GM23338 (cell line): ENCODE measurements at regions not wholly inside any gene's neighbourhood (a gene's known extent, or its start where the extent isn't known, plus 50 kb on each side); places are given as distances from the start of the nearest gene placed in this dataset.

ENCODE experiments used
- ATAC-seq: fragments of 200-7000 bp; cut with Tn5 transposase; 3 replicates; pipeline ENCODE4 v1.9.1; 2020
- DNase-seq: peaks from one replicate; pipeline ENCODE4 v3.0.0-alpha.2; 2015; ENCODE audit warnings: low spot score
- H2AFZ ChIP-seq: fragments of 200-600 bp; sonication (generic); 2 replicates; pipeline ENCODE4 v1.8.0; 2016; ENCODE audit warnings: antibody characterized with exemption, mild to moderate bottlenecking, moderate library complexity
- H3F3A ChIP-seq: fragments of 200-600 bp; sonication (generic); replicated peaks from 2 replicates; pipeline ENCODE4 v1.8.0; 2017; ENCODE audit warnings: antibody characterized with exemption, mixed run types, low read depth
- H3K27ac ChIP-seq: fragments of 200-600 bp; sonication (generic); 2 replicates; pipeline ENCODE4 v1.6.1; 2016; ENCODE audit warnings: low read depth
- H3K27me3 ChIP-seq: fragments of 200-600 bp; sonication (generic); 2 replicates; pipeline ENCODE4 v1.8.0; 2016; ENCODE audit warnings: mild to moderate bottlenecking, mixed run types, moderate library complexity; ENCODE audit not compliant: insufficient read depth
- H3K36me3 ChIP-seq: fragments of 200-600 bp; sonication (generic); 2 replicates; pipeline ENCODE4 v1.8.0; 2016; ENCODE audit warnings: mild to moderate bottlenecking; ENCODE audit not compliant: insufficient read depth
- H3K4me1 ChIP-seq: fragments of 200-600 bp; sonication (generic); 2 replicates; pipeline ENCODE4 v1.8.0; 2016; ENCODE audit warnings: mild to moderate bottlenecking, moderate library complexity; ENCODE audit not compliant: insufficient read depth
- H3K4me2 ChIP-seq: fragments of 200-600 bp; sonication (generic); 2 replicates; pipeline ENCODE4 v1.7.1; 2017; ENCODE audit warnings: mixed run types
- H3K4me3 ChIP-seq: fragments of 200-600 bp; sonication (generic); 2 replicates; pipeline ENCODE4 v1.6.1; 2016; ENCODE audit warnings: mixed run types
- H3K79me2 ChIP-seq: fragments of 200-600 bp; sonication (generic); replicated peaks from 2 replicates; pipeline ENCODE4 v1.8.0; 2017; ENCODE audit warnings: mild to moderate bottlenecking; ENCODE audit not compliant: insufficient read depth
- H3K9me2 ChIP-seq: fragments of 200-600 bp; sonication (generic); 2 replicates; pipeline ENCODE4 v1.8.0; 2017; ENCODE audit not compliant: insufficient read depth
- H4K20me1 ChIP-seq: fragments of 200-600 bp; sonication (generic); replicated peaks from 2 replicates; pipeline ENCODE4 v1.8.0; 2017; ENCODE audit warnings: mild to moderate bottlenecking; ENCODE audit not compliant: insufficient read depth
- H3K27ac Mint-ChIP-seq: 2 replicates; pipeline ENCODE4 v1.8.0; 2020; ENCODE audit warnings: inconsistent platforms, mild to moderate bottlenecking, moderate library complexity, mixed read lengths
- H3K27me3 Mint-ChIP-seq: 3 replicates; pipeline ENCODE4 v1.8.0; 2022; ENCODE audit warnings: low read depth, mild to moderate bottlenecking, moderate library complexity, mixed read lengths, inconsistent platforms; ENCODE audit not compliant: insufficient read depth, poor library complexity
- H3K36me3 Mint-ChIP-seq: 3 replicates; pipeline ENCODE4 v1.8.0; 2021; ENCODE audit warnings: low read depth, mild to moderate bottlenecking, inconsistent platforms, moderate library complexity, mixed read lengths
- H3K4me1 Mint-ChIP-seq: 3 replicates; pipeline ENCODE4 v1.8.0; 2020; ENCODE audit warnings: mild to moderate bottlenecking, inconsistent platforms, mixed read lengths
- H3K4me3 Mint-ChIP-seq: 3 replicates; pipeline ENCODE4 v1.8.0; 2021; ENCODE audit warnings: moderate library complexity, mild to moderate bottlenecking, inconsistent platforms, mixed read lengths
- H3K9me3 Mint-ChIP-seq: 3 replicates; pipeline ENCODE4 v1.8.0; 2020; ENCODE audit warnings: moderate library complexity, mild to moderate bottlenecking, inconsistent platforms, mixed read lengths
- CREB1 ChIP-seq: fragments of 250-450 bp; sonication (Bioruptor Pico); IDR thresholded peaks from 2 replicates; pipeline ENCODE4 v1.5.0; 2020; ENCODE audit warnings: low read depth, mild to moderate bottlenecking, moderate library complexity
- CTCF ChIP-seq, 2 experiments: fragments of 200-600 bp in 1 of 2; sonication (generic) in 1 of 2; conservative IDR thresholded peaks; 2 replicates each; pipeline versions ENCODE4 v1.5.1 to v1.6.1; 2016 to 2017; ENCODE audit warnings: antibody characterized with exemption in 2 of 2, low read depth in 2 of 2, mild to moderate bottlenecking in 2 of 2, moderate library complexity in 1 of 2
- EZH2phosphoT487 ChIP-seq: fragments of 200-600 bp; sonication (generic); IDR thresholded peaks from one replicate; pipeline ENCODE4 v1.8.1; 2018; ENCODE audit warnings: antibody characterized with exemption; ENCODE audit not compliant: unreplicated experiment
- JUNB ChIP-seq: IDR thresholded peaks from one replicate; pipeline ENCODE4 v1.6.1; 2016; ENCODE audit warnings: antibody characterized with exemption; ENCODE audit not compliant: unreplicated experiment
- NANOG ChIP-seq: IDR thresholded peaks from 2 replicates; pipeline ENCODE4 v1.6.1; 2016; ENCODE audit warnings: antibody characterized with exemption, borderline replicate concordance
- POLR2AphosphoS5 ChIP-seq: IDR thresholded peaks from 2 replicates; pipeline ENCODE4 v1.6.1; 2016; ENCODE audit warnings: antibody characterized with exemption, low read depth
- STAT1 ChIP-seq: IDR thresholded peaks from one replicate; pipeline ENCODE4 v1.6.1; 2016; ENCODE audit warnings: antibody characterized with exemption; ENCODE audit not compliant: unreplicated experiment
- ZNF114 ChIP-seq: fragments of 250-450 bp; sonication (Bioruptor Pico); IDR thresholded peaks from 2 replicates; pipeline ENCODE4 v1.5.0; 2020; ENCODE audit warnings: mild to moderate bottlenecking, moderate library complexity
- ZNF331 ChIP-seq: fragments of 250-450 bp; sonication (Bioruptor Pico); IDR thresholded peaks from 2 replicates; pipeline ENCODE4 v1.5.0; 2020; ENCODE audit warnings: low read depth, mild to moderate bottlenecking, moderate library complexity
- TF ChIP-seq, protein P1 (sequence below): fragments of 250-450 bp; sonication (Bioruptor Pico); IDR thresholded peaks from 2 replicates; pipeline ENCODE4 v1.5.0; 2020; ENCODE audit warnings: mild to moderate bottlenecking, moderate library complexity
- TF ChIP-seq, protein P2 (sequence below): IDR thresholded peaks from one replicate; pipeline ENCODE4 v1.6.1; 2018; ENCODE audit warnings: antibody characterized with exemption; ENCODE audit not compliant: unreplicated experiment

- Mint-ChIP-seq H3K36me3 (no peaks in the 10 kb centered on the region), H3K27me3 (no peaks in the 10 kb centered on the region), H3K4me3 (no peak overlapping the region), H3K9me3 (no peaks in the 10 kb centered on the region; the same call in 1 of the 3 replicates), H3K27ac (no peak overlapping the region), H3K4me1 (no peaks in the 10 kb centered on the region)
- H3K4me3 ChIP-seq: no peak overlapping the region
- no peaks in the 10 kb centered on the region for H3K79me2 ChIP-seq
- no peaks in the 10 kb centered on the region for H3F3A ChIP-seq
- H4K20me1 ChIP-seq: no peaks in the 10 kb centered on the region
- no peak overlapping the region for H3K27ac ChIP-seq
- H3K27me3 ChIP-seq: no peaks in the 10 kb centered on the region
- TF ChIP-seq EZH2phosphoT487: no peak
- no peak for TF ChIP-seq JUNB
- DNase-seq (no peak), ATAC-seq (no peak)
- H3K4me2 ChIP-seq: no peak overlapping the region
- H3K4me1 ChIP-seq: no peaks in the 10 kb centered on the region
- no peaks in the 10 kb centered on the region for H3K9me2 ChIP-seq
- no peaks in the 10 kb centered on the region for H3K36me3 ChIP-seq
- no peak overlapping the region for H2AFZ ChIP-seq
These were observed 100.0 kb upstream of the DIPK2B start for GRCh38 chrX:45300638-45301037.

- H3K4me2 ChIP-seq: no peak overlapping the region
- no peaks in the 10 kb centered on the region for H3K79me2 ChIP-seq
- Mint-ChIP-seq H3K27me3 (no peaks in the 10 kb centered on the region), H3K9me3 (no peaks in the 10 kb centered on the region), H3K4me1 (no peaks in the 10 kb centered on the region), H3K27ac (no peak overlapping the region), H3K4me3 (no peak overlapping the region), H3K36me3 (no peaks in the 10 kb centered on the region)
- H3K27me3 ChIP-seq: no peaks in the 10 kb centered on the region
- H3K4me1 ChIP-seq: no peaks in the 10 kb centered on the region
- no peak overlapping the region for H3K27ac ChIP-seq
- no peaks in the 10 kb centered on the region for H3K36me3 ChIP-seq
- DNase-seq: no peak
- no peak overlapping the region for H3K4me3 ChIP-seq
- ATAC-seq: no peak
- no peaks in the 10 kb centered on the region for H4K20me1 ChIP-seq
- H3K9me2 ChIP-seq: no peaks in the 10 kb centered on the region
- H3F3A ChIP-seq: no peaks in the 10 kb centered on the region
- H2AFZ ChIP-seq: no peak overlapping the region
- TF ChIP-seq ZNF331 (CRISPR knock-in tag) (no peak), NANOG (no peak), CREB1 (CRISPR knock-in tag) (no peak), JUNB (no peak), ZNF114 (no peak), STAT1 (no peak), CTCF (conservative IDR thresholded peaks at IDR 0.05; ENCODE audit: low read depth in 2 of 2) (no peak), POLR2AphosphoS5 (no peak)
- TF ChIP-seq, protein P1, sequence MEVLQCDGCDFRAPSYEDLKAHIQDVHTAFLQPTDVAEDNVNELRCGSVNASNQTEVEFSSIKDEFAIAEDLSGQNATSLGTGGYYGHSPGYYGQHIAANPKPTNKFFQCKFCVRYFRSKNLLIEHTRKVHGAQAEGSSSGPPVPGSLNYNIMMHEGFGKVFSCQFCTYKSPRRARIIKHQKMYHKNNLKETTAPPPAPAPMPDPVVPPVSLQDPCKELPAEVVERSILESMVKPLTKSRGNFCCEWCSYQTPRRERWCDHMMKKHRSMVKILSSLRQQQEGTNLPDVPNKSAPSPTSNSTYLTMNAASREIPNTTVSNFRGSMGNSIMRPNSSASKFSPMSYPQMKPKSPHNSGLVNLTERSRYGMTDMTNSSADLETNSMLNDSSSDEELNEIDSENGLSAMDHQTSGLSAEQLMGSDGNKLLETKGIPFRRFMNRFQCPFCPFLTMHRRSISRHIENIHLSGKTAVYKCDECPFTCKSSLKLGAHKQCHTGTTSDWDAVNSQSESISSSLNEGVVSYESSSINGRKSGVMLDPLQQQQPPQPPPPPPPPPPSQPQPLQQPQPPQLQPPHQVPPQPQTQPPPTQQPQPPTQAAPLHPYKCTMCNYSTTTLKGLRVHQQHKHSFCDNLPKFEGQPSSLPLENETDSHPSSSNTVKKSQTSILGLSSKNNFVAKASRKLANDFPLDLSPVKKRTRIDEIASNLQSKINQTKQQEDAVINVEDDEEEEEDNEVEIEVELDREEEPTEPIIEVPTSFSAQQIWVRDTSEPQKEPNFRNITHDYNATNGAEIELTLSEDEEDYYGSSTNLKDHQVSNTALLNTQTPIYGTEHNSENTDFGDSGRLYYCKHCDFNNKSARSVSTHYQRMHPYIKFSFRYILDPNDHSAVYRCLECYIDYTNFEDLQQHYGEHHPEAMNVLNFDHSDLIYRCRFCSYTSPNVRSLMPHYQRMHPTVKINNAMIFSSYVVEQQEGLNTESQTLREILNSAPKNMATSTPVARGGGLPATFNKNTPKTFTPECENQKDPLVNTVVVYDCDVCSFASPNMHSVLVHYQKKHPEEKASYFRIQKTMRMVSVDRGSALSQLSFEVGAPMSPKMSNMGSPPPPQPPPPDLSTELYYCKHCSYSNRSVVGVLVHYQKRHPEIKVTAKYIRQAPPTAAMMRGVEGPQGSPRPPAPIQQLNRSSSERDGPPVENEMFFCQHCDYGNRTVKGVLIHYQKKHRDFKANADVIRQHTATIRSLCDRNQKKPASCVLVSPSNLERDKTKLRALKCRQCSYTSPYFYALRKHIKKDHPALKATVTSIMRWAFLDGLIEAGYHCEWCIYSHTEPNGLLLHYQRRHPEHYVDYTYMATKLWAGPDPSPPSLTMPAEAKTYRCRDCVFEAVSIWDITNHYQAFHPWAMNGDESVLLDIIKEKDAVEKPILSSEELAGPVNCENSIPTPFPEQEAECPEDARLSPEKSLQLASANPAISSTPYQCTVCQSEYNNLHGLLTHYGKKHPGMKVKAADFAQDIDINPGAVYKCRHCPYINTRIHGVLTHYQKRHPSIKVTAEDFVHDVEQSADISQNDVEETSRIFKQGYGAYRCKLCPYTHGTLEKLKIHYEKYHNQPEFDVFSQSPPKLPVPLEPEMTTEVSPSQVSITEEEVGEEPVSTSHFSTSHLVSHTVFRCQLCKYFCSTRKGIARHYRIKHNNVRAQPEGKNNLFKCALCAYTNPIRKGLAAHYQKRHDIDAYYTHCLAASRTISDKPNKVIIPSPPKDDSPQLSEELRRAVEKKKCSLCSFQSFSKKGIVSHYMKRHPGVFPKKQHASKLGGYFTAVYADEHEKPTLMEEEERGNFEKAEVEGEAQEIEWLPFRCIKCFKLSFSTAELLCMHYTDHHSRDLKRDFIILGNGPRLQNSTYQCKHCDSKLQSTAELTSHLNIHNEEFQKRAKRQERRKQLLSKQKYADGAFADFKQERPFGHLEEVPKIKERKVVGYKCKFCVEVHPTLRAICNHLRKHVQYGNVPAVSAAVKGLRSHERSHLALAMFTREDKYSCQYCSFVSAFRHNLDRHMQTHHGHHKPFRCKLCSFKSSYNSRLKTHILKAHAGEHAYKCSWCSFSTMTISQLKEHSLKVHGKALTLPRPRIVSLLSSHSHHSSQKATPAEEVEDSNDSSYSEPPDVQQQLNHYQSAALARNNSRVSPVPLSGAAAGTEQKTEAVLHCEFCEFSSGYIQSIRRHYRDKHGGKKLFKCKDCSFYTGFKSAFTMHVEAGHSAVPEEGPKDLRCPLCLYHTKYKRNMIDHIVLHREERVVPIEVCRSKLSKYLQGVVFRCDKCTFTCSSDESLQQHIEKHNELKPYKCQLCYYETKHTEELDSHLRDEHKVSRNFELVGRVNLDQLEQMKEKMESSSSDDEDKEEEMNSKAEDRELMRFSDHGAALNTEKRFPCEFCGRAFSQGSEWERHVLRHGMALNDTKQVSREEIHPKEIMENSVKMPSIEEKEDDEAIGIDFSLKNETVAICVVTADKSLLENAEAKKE (CRISPR knock-in tag): no peak
- TF ChIP-seq, protein P2, sequence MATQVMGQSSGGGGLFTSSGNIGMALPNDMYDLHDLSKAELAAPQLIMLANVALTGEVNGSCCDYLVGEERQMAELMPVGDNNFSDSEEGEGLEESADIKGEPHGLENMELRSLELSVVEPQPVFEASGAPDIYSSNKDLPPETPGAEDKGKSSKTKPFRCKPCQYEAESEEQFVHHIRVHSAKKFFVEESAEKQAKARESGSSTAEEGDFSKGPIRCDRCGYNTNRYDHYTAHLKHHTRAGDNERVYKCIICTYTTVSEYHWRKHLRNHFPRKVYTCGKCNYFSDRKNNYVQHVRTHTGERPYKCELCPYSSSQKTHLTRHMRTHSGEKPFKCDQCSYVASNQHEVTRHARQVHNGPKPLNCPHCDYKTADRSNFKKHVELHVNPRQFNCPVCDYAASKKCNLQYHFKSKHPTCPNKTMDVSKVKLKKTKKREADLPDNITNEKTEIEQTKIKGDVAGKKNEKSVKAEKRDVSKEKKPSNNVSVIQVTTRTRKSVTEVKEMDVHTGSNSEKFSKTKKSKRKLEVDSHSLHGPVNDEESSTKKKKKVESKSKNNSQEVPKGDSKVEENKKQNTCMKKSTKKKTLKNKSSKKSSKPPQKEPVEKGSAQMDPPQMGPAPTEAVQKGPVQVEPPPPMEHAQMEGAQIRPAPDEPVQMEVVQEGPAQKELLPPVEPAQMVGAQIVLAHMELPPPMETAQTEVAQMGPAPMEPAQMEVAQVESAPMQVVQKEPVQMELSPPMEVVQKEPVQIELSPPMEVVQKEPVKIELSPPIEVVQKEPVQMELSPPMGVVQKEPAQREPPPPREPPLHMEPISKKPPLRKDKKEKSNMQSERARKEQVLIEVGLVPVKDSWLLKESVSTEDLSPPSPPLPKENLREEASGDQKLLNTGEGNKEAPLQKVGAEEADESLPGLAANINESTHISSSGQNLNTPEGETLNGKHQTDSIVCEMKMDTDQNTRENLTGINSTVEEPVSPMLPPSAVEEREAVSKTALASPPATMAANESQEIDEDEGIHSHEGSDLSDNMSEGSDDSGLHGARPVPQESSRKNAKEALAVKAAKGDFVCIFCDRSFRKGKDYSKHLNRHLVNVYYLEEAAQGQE: no peak
These were observed 94.7 kb upstream of the DIPK2B start for GRCh38 chrX:45295259-45295986.
